Stimulated activated naive CD8-positive, alpha-beta T cell treated with anti-CD3 and anti-CD28 coated beads, Interleukin-15, Interleukin-2, amounts not matched to agents 100 U/mL and 50 U/mL, for 24 hours (primary cell): ENCODE measurements at regions not wholly inside any gene's neighbourhood (a gene's known extent, or its start where the extent isn't known, plus 50 kb on each side); places are given as distances from the start of the nearest gene placed in this dataset.

ENCODE experiments used
- ATAC-seq: fragments of 150-1000 bp; cut with Tn5 transposase; one replicate; pipeline ENCODE4 v1.10.0; 2021
- DNase-seq: peaks from one replicate; pipeline ENCODE4 v3.0.0; 2021

- DNase-seq (no peak), ATAC-seq (no peak)
Measured at GRCh38 chr3:194973366-194974000, 287.8 kb downstream of the FAM43A start.

GRCh38 chr3:194974468-194975135 is 288.9 kb downstream of the FAM43A start:
- no peak for ATAC-seq
- DNase-seq: no peak

GRCh38 chr3:194976049-194976451 is 290.4 kb downstream of the FAM43A start:
- no peak for DNase-seq
- ATAC-seq: no peak

- DNase-seq: no peak
- ATAC-seq: no peak
Measured at GRCh38 chr3:194976874-194977273, 291.2 kb downstream of the FAM43A start.

GRCh38 chr3:194977356-194977755 is 291.7 kb downstream of the FAM43A start:
- no peak for DNase-seq

GRCh38 chr3:194979173-194979572 is 291.8 kb downstream of the XXYLT1 start:
- ATAC-seq: no peak
- no peak for DNase-seq

More at GRCh38 chr3:194977356-194977755, 291.7 kb downstream of the FAM43A start:
- no peak for ATAC-seq

GRCh38 chr3:194982472-194982871 is 288.5 kb downstream of the XXYLT1 start:
- ATAC-seq (no peak), DNase-seq (no peak)

GRCh38 chr3:194983121-194983520 is 287.8 kb downstream of the XXYLT1 start:
- ATAC-seq (no peak), DNase-seq (no peak)

- no peak for ATAC-seq
- DNase-seq: no peak
Measured at GRCh38 chr3:194983620-194984019, 287.3 kb downstream of the XXYLT1 start.

- no peak for DNase-seq
- no peak for ATAC-seq
Measured at GRCh38 chr3:194984066-194984465, 286.9 kb downstream of the XXYLT1 start.

- DNase-seq (no peak), ATAC-seq (no peak)
Measured at GRCh38 chr3:194984622-194985021, 286.3 kb downstream of the XXYLT1 start.

GRCh38 chr3:194985031-194985578 is 285.9 kb downstream of the XXYLT1 start:
- ATAC-seq (no peak), DNase-seq (no peak)

GRCh38 chr3:194986208-194987043 is 284.5 kb downstream of the XXYLT1 start:
- DNase-seq (no peak), ATAC-seq (no peak)

GRCh38 chr3:194987571-194988494 is 283.1 kb downstream of the XXYLT1 start:
- ATAC-seq (no peak), DNase-seq (no peak)

- DNase-seq: no peak
- no peak for ATAC-seq
Measured at GRCh38 chr3:194988495-194989165, 282.3 kb downstream of the XXYLT1 start.

GRCh38 chr3:194989241-194989640 is 281.7 kb downstream of the XXYLT1 start:
- ATAC-seq: no peak
- no peak for DNase-seq

- no peak for ATAC-seq
- DNase-seq: no peak
Measured at GRCh38 chr3:194990454-194991337, 280.3 kb downstream of the XXYLT1 start.

GRCh38 chr3:194991338-194991654 is 279.7 kb downstream of the XXYLT1 start:
- no peak for ATAC-seq
- no peak for DNase-seq

- no peak for DNase-seq
- ATAC-seq: peak; percentile 14
Measured at GRCh38 chr3:194993896-194994295, 277.1 kb downstream of the XXYLT1 start.

GRCh38 chr3:194994551-194994981 is 276.4 kb downstream of the XXYLT1 start:
- DNase-seq: no peak
- ATAC-seq: no peak
